CD4-positive, alpha-beta T cell (primary cell): ENCODE measurements at regions not wholly inside any gene's neighbourhood (a gene's known extent, or its start where the extent isn't known, plus 50 kb on each side); places are given as distances from the start of the nearest gene placed in this dataset.

Experiments
- ATAC-seq: fragments of 200-7000 bp; cut with Tn5 transposase; one replicate; pipeline ENCODE4 v1.10.0; 2022; ENCODE audit warnings: mild to moderate bottlenecking; ENCODE audit not compliant: poor library complexity
- CTCF ChIA-PET: fragments of 350-600 bp; sonication (Branson Sonifier 250); formaldehyde crosslinking; loops from one replicate; lab custom pipeline; 2021; ENCODE audit warnings: antibody characterized with exemption, inconsistent platforms; lab: Charles Lee
- POLR2A ChIA-PET: fragments of 350-600 bp; sonication (Branson Sonifier 250); formaldehyde crosslinking; loops from one replicate; lab custom pipeline; 2021; ENCODE audit warnings: antibody characterized with exemption, inconsistent platforms; lab: Charles Lee
- DNase-seq, 14 experiments: peaks; one replicate each; pipeline ENCODE4 v3.0.0-alpha.2; 2013 to 2020; ENCODE audit warnings: mixed read lengths in 2 of 14
- H3K27ac ChIP-seq, 2 donors: one replicate each; pipeline versions ENCODE4 v1.5.1 to v1.7.0; 2013; ENCODE audit warnings: low read length in 2 of 2, low read depth in 1 of 2, mild to moderate bottlenecking in 1 of 2
- H3K27me3 ChIP-seq, 2 experiments: 1 replicate in 1 of 2; 2 replicates in 1 of 2; pipeline versions ENCODE4 v1.6.1 to v1.7.0; 2013; ENCODE audit warnings: low read length in 2 of 2, control low read depth in 1 of 2, mild to moderate bottlenecking in 1 of 2, moderate library complexity in 1 of 2; ENCODE audit not compliant: insufficient read depth in 2 of 2, control insufficient read depth in 1 of 2
- H3K36me3 ChIP-seq: one replicate; pipeline ENCODE4 v1.6.1; 2013; ENCODE audit warnings: low read length, control low read depth; ENCODE audit not compliant: insufficient read depth
- H3K4me1 ChIP-seq: one replicate; pipeline ENCODE4 v1.6.1; 2013; ENCODE audit warnings: low read length, control low read depth; ENCODE audit not compliant: insufficient read depth
- H3K4me3 ChIP-seq: one replicate; pipeline ENCODE4 v1.5.1; 2013; ENCODE audit warnings: mild to moderate bottlenecking, low read length, moderate library complexity
- H3K9me3 ChIP-seq, 2 experiments: 1 replicate in 1 of 2; 2 replicates in 1 of 2; pipeline versions ENCODE4 v1.6.1 to v1.7.0; 2013; ENCODE audit warnings: low read length in 2 of 2, mild to moderate bottlenecking in 2 of 2, control low read depth in 1 of 2, moderate library complexity in 1 of 2; ENCODE audit not compliant: control insufficient read depth in 1 of 2, insufficient read depth in 1 of 2
- H3K27ac Mint-ChIP-seq: one replicate; pipeline ENCODE4 v1.8.0; 2020; ENCODE audit warnings: mixed read lengths
- H3K27me3 Mint-ChIP-seq: one replicate; pipeline ENCODE4 v1.8.0; 2021; ENCODE audit warnings: mixed read lengths
- H3K36me3 Mint-ChIP-seq: one replicate; pipeline ENCODE4 v1.8.0; 2021; ENCODE audit warnings: low read depth, mixed read lengths
- H3K4me1 Mint-ChIP-seq: one replicate; pipeline ENCODE4 v1.8.0; 2021; ENCODE audit warnings: low read depth, mixed read lengths
- H3K4me3 Mint-ChIP-seq: one replicate; pipeline ENCODE4 v1.8.0; 2020; ENCODE audit warnings: mild to moderate bottlenecking, mixed read lengths
- H3K9me3 Mint-ChIP-seq: one replicate; pipeline ENCODE4 v1.8.0; 2020; ENCODE audit warnings: mixed read lengths
- CTCF ChIP-seq: fragments of 200-600 bp; IDR thresholded peaks from one replicate; pipeline ENCODE4 v1.8.0; 2022; ENCODE audit warnings: antibody characterized with exemption, mild to moderate bottlenecking
- intact Hi-C, 2 experiments: fragments of 100-400 bp; cut with DNase I in 1 of 2; cut with micrococcal nuclease in 1 of 2; formaldehyde crosslinking; loops; one replicate each; pipeline versions ENCODE4 v1.15.1 to v1.9.0; 2023 to 2025; cut with DNase I, micrococcal nuclease

- H3K4me1 Mint-ChIP-seq: no peaks in the 10 kb centered on the region
- H3K36me3 Mint-ChIP-seq: no peaks in the 10 kb centered on the region
- no peak overlapping the region for H3K27ac Mint-ChIP-seq
- Histone ChIP-seq H3K9me3 (no peaks in the 10 kb centered on the region), H3K4me3 (no peak overlapping the region), H3K27ac (no peak overlapping the region), H3K36me3 (no peaks in the 10 kb centered on the region), H3K4me1 (no peaks in the 10 kb centered on the region), H3K27me3 (no peaks in the 10 kb centered on the region)
- no peak overlapping the region for H3K4me3 Mint-ChIP-seq
- DNase-seq (no peak), ATAC-seq (no peak)
- no peak for TF ChIP-seq CTCF
- intact Hi-C loops: no loop called here
- H3K27me3 Mint-ChIP-seq: no peaks in the 10 kb centered on the region
- H3K9me3 Mint-ChIP-seq: no peaks in the 10 kb centered on the region
- ChIA-PET POLR2A (no interaction called here), CTCF (no interaction called here)
These were observed 200.6 kb upstream of the ZBTB20 start for GRCh38 chr3:115347737-115348136.

- H3K36me3 Mint-ChIP-seq: no peaks in the 10 kb centered on the region
- no peaks in the 10 kb centered on the region for H3K9me3 Mint-ChIP-seq
- no peaks in the 10 kb centered on the region for H3K27me3 Mint-ChIP-seq
- Histone ChIP-seq H3K27me3 (no peaks in the 10 kb centered on the region), H3K9me3 (no peaks in the 10 kb centered on the region), H3K27ac (no peak overlapping the region), H3K4me3 (no peak overlapping the region), H3K4me1 (no peaks in the 10 kb centered on the region), H3K36me3 (no peaks in the 10 kb centered on the region)
- H3K4me1 Mint-ChIP-seq: no peaks in the 10 kb centered on the region
- POLR2A ChIA-PET: no interaction called here
- no peak for TF ChIP-seq CTCF
- ATAC-seq (no peak), DNase-seq (no peak)
- intact Hi-C loops: no loop called here
- CTCF ChIA-PET: no interaction called here
- no peak overlapping the region for H3K27ac Mint-ChIP-seq
- H3K4me3 Mint-ChIP-seq: no peak overlapping the region
These were observed 201.3 kb upstream of the ZBTB20 start for GRCh38 chr3:115348412-115348811.

GRCh38 chr3:115348951-115349745 lies 202.1 kb upstream of the ZBTB20 start:
- no peak overlapping the region for H3K27ac Mint-ChIP-seq
- intact Hi-C loops: no loop called here
- H3K4me3 ChIP-seq: no peak overlapping the region
- no peaks in the 10 kb centered on the region for H3K4me1 Mint-ChIP-seq
- no peaks in the 10 kb centered on the region for H3K9me3 ChIP-seq
- no peaks in the 10 kb centered on the region for H3K27me3 Mint-ChIP-seq
- no peak for TF ChIP-seq CTCF
- no peaks in the 10 kb centered on the region for H3K4me1 ChIP-seq
- DNase-seq (no peak), ATAC-seq (no peak)
- H3K36me3 ChIP-seq: no peaks in the 10 kb centered on the region
- H3K4me3 Mint-ChIP-seq: no peak overlapping the region
- no peak overlapping the region for H3K27ac ChIP-seq
- H3K27me3 ChIP-seq: no peaks in the 10 kb centered on the region
- H3K9me3 Mint-ChIP-seq: no peaks in the 10 kb centered on the region
- ChIA-PET POLR2A (no interaction called here), CTCF (interaction anchor here (1.1 kb wide), 1 partner anchor 10 kb away, joined by 3 read pairs; no protein-coding TSS in a partner anchor)
- no peaks in the 10 kb centered on the region for H3K36me3 Mint-ChIP-seq
